SH-SY5Y (cell line): ENCODE measurements at regions not wholly inside any gene's neighbourhood (a gene's known extent, or its start where the extent isn't known, plus 50 kb on each side); places are given as distances from the start of the nearest gene placed in this dataset.

ENCODE experiments used
- GATA2 ChIP-seq: IDR thresholded peaks from 2 replicates; pipeline ENCODE4 v1.6.1; 2011; ENCODE audit warnings: mild to moderate bottlenecking, low read depth, low read length
- GATA3 ChIP-seq: IDR thresholded peaks from 2 replicates; pipeline ENCODE4 v1.6.1; 2011; ENCODE audit warnings: low read depth, mild to moderate bottlenecking, low read length, moderate library complexity

DNA sequence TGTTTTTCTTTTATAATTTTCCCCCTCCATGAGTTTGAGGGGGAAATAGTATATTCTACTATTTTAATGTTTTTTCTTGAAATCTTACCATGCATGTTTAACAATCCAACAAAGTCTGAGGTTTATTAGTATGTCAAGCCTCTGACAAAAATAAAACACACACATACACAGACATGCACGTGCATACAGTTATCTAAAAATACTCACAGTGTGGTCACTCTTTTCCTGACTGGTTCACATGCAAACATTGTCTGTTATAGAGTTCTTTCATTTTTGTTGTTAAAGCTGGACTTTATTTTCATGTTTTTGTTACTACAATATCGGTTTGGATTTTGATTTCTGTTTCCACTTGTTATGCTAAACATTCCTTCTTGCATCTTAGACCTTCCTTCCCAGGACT, 236.6 kb downstream of the MFSD1 start:
- no peak for TF ChIP-seq GATA2
- no peak for TF ChIP-seq GATA3
